Astrocyte (in vitro differentiated cells and primary cell): ENCODE measurements at regions not wholly inside any gene's neighbourhood (a gene's known extent, or its start where the extent isn't known, plus 50 kb on each side); places are given as distances from the start of the nearest gene placed in this dataset.
A peak's percentile ranks its signal among the peaks of the same experiment; 100 is the strongest.

Experiments used
- DNase-seq: peaks from one replicate; pipeline ENCODE4 v3.0.0-alpha.2; 2010; ENCODE audit warnings: low read depth
- FAIRE-seq: peaks from 2 replicates; lab custom pipeline; 2011; peaks lifted over from hg19 to GRCh38; lab: Jason Lieb, UNC
- H2AFZ ChIP-seq: 2 replicates; pipeline ENCODE4 v1.6.0; 2012; ENCODE audit warnings: low read depth, low read length, inconsistent platforms
- H3K27ac ChIP-seq: 2 replicates; pipeline ENCODE4 v1.5.1; 2011; ENCODE audit warnings: low read depth, low read length, inconsistent platforms
- H3K27me3 ChIP-seq: 2 replicates; pipeline ENCODE4 v1.6.0; 2011; ENCODE audit warnings: low read length, inconsistent platforms; ENCODE audit not compliant: insufficient read depth
- H3K36me3 ChIP-seq: 2 replicates; pipeline ENCODE4 v1.5.1; 2011; ENCODE audit warnings: low read length, inconsistent platforms; ENCODE audit not compliant: insufficient read depth
- H3K4me1 ChIP-seq: 2 replicates; pipeline ENCODE4 v1.5.1; 2011; ENCODE audit warnings: low read length, inconsistent platforms; ENCODE audit not compliant: insufficient read depth
- H3K4me2 ChIP-seq: 2 replicates; pipeline ENCODE4 v1.6.0; 2012; ENCODE audit warnings: low read length, inconsistent platforms
- H3K4me3 ChIP-seq: 2 replicates; pipeline ENCODE4 v1.5.1; 2011; ENCODE audit warnings: low read depth, mild to moderate bottlenecking, low read length, inconsistent platforms; ENCODE audit not compliant: insufficient read depth
- H3K79me2 ChIP-seq: 2 replicates; pipeline ENCODE4 v1.6.0; 2012; ENCODE audit warnings: mild to moderate bottlenecking, low read length, inconsistent platforms; ENCODE audit not compliant: insufficient read depth
- H3K9ac ChIP-seq: 2 replicates; pipeline ENCODE4 v1.6.0; 2012; ENCODE audit warnings: mild to moderate bottlenecking, low read length, inconsistent platforms
- H3K9me3 ChIP-seq: 2 replicates; pipeline ENCODE4 v1.5.1; 2012; ENCODE audit warnings: low read depth, mild to moderate bottlenecking, low read length, inconsistent platforms; ENCODE audit not compliant: insufficient read depth
- H4K20me1 ChIP-seq: 2 replicates; pipeline ENCODE4 v1.6.0; 2012; ENCODE audit warnings: low read length, inconsistent platforms; ENCODE audit not compliant: insufficient read depth
- H3K27ac Mint-ChIP-seq: one replicate; pipeline ENCODE4 v1.8.0; 2021; ENCODE audit warnings: mild to moderate bottlenecking, mixed read lengths; ENCODE audit not compliant: unreplicated experiment
- H3K27me3 Mint-ChIP-seq: one replicate; pipeline ENCODE4 v1.8.0; 2021; ENCODE audit warnings: low read depth, mixed read lengths; ENCODE audit not compliant: unreplicated experiment
- H3K36me3 Mint-ChIP-seq: one replicate; pipeline ENCODE4 v1.8.0; 2021; ENCODE audit warnings: low read depth, mixed read lengths; ENCODE audit not compliant: unreplicated experiment
- H3K4me1 Mint-ChIP-seq: one replicate; pipeline ENCODE4 v1.8.0; 2021; ENCODE audit warnings: low read depth, mixed read lengths; ENCODE audit not compliant: unreplicated experiment
- H3K4me3 Mint-ChIP-seq: one replicate; pipeline ENCODE4 v1.8.0; 2021; ENCODE audit warnings: mild to moderate bottlenecking, moderate library complexity, mixed read lengths; ENCODE audit not compliant: unreplicated experiment
- H3K9me3 Mint-ChIP-seq: one replicate; pipeline ENCODE4 v1.8.0; 2021; ENCODE audit warnings: mild to moderate bottlenecking, mixed read lengths; ENCODE audit not compliant: unreplicated experiment
- EZH2 ChIP-seq: IDR thresholded peaks from 2 replicates; pipeline ENCODE4 v1.6.1; 2012; ENCODE audit warnings: mild to moderate bottlenecking, low read length, inconsistent platforms; ENCODE audit not compliant: insufficient read depth
- TF ChIP-seq, protein P1 (sequence below): IDR thresholded peaks from 2 replicates; pipeline ENCODE4 v1.5.1; 2011; ENCODE audit warnings: low read depth, mild to moderate bottlenecking, inconsistent platforms, low read length, moderate library complexity; ENCODE audit not compliant: insufficient read depth

- H3K36me3 Mint-ChIP-seq = peaks cover 3% of the 10 kb centered on the region
- no peaks in the 10 kb centered on the region for H3K36me3 ChIP-seq
- TF ChIP-seq, protein P1, sequence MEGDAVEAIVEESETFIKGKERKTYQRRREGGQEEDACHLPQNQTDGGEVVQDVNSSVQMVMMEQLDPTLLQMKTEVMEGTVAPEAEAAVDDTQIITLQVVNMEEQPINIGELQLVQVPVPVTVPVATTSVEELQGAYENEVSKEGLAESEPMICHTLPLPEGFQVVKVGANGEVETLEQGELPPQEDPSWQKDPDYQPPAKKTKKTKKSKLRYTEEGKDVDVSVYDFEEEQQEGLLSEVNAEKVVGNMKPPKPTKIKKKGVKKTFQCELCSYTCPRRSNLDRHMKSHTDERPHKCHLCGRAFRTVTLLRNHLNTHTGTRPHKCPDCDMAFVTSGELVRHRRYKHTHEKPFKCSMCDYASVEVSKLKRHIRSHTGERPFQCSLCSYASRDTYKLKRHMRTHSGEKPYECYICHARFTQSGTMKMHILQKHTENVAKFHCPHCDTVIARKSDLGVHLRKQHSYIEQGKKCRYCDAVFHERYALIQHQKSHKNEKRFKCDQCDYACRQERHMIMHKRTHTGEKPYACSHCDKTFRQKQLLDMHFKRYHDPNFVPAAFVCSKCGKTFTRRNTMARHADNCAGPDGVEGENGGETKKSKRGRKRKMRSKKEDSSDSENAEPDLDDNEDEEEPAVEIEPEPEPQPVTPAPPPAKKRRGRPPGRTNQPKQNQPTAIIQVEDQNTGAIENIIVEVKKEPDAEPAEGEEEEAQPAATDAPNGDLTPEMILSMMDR = no peak
- TF ChIP-seq EZH2 = no peak
- no peak overlapping the region for H3K9ac ChIP-seq
- no peak overlapping the region for H3K4me3 ChIP-seq
- H3K4me2 ChIP-seq = no peak overlapping the region
- H2AFZ ChIP-seq = no peak overlapping the region
- H3K79me2 ChIP-seq = no peaks in the 10 kb centered on the region
- peaks cover 11% of the 10 kb centered on the region for H3K4me1 ChIP-seq
- DNase-seq (peak; percentile 30), FAIRE-seq (no peak)
- no peaks in the 10 kb centered on the region for H3K9me3 ChIP-seq
- no peaks in the 10 kb centered on the region for H3K27me3 ChIP-seq
- H3K27me3 Mint-ChIP-seq = no peaks in the 10 kb centered on the region
- no peaks in the 10 kb centered on the region for H4K20me1 ChIP-seq
- H3K9me3 Mint-ChIP-seq = peaks cover 6% of the 10 kb centered on the region
- no peak overlapping the region for H3K27ac Mint-ChIP-seq
- no peak overlapping the region for H3K27ac ChIP-seq
- H3K4me1 Mint-ChIP-seq = peaks cover 34% of the 10 kb centered on the region
- no peak overlapping the region for H3K4me3 Mint-ChIP-seq
Observed at GRCh38 chr4:149886786-149887490, 71.3 kb upstream of the IQCM start.

DNA sequence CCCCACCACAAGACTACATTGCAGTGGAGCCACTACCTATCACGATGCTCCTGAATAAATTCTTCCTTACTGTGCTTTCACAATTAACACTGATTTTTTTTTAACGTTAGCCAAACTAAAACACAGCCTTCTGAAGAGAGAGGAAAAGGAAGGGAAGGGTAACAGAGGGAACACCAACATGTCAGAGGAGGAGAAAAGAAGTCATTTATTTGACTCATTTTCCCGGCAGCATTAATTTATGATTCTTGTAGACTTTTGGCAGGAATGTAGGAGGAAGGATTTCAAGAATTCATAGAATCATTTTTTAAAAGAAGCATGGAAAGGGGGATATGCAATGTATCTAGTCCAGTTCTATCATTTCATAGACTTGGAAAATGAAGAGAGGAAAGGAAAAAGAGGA lies 74.3 kb upstream of the IQCM start:
- DNase-seq (peak; percentile 53), FAIRE-seq (no peak)
- H3K27me3 ChIP-seq = no peaks in the 10 kb centered on the region
- Mint-ChIP-seq H3K9me3 (peaks cover 8% of the 10 kb centered on the region), H3K27ac (peak overlapping the region; percentile 86), H3K4me1 (peaks cover 30% of the 10 kb centered on the region), H3K36me3 (peaks cover 3% of the 10 kb centered on the region), H3K4me3 (no peak overlapping the region), H3K27me3 (no peaks in the 10 kb centered on the region)
- H3K4me3 ChIP-seq = no peak overlapping the region
- no peaks in the 10 kb centered on the region for H3K79me2 ChIP-seq
- H3K9ac ChIP-seq = no peak overlapping the region
- H3K36me3 ChIP-seq = no peaks in the 10 kb centered on the region
- no peak overlapping the region for H3K27ac ChIP-seq
- no peak overlapping the region for H3K4me2 ChIP-seq
- peaks cover 11% of the 10 kb centered on the region for H3K4me1 ChIP-seq
- H3K9me3 ChIP-seq = no peaks in the 10 kb centered on the region
- H4K20me1 ChIP-seq = no peaks in the 10 kb centered on the region
- no peak for TF ChIP-seq EZH2
- TF ChIP-seq, protein P1 = no peak
- peak overlapping the region; percentile 7 for H2AFZ ChIP-seq

- TF ChIP-seq, protein P1 = no peak
- no peak for TF ChIP-seq EZH2
- peaks cover 26% of the 10 kb centered on the region for H3K4me1 Mint-ChIP-seq
Observed at GRCh38 chr4:149890531-149890930, 74.9 kb upstream of the IQCM start.

More at GRCh38 chr4:149890531-149890930, 74.9 kb upstream of the IQCM start:
- Mint-ChIP-seq H3K36me3 (peaks cover 3% of the 10 kb centered on the region), H3K27me3 (no peaks in the 10 kb centered on the region), H3K4me3 (no peak overlapping the region), H3K27ac (peak overlapping the region; percentile 86), H3K9me3 (peaks cover 8% of the 10 kb centered on the region)
- DNase-seq = no peak
- H2AFZ ChIP-seq = no peak overlapping the region
- no peak overlapping the region for H3K4me2 ChIP-seq
- H3K9me3 ChIP-seq = no peaks in the 10 kb centered on the region
- no peak overlapping the region for H3K27ac ChIP-seq
- peaks cover 11% of the 10 kb centered on the region for H3K4me1 ChIP-seq
- H3K27me3 ChIP-seq = no peaks in the 10 kb centered on the region
- no peaks in the 10 kb centered on the region for H3K79me2 ChIP-seq
- no peak for FAIRE-seq
- H3K9ac ChIP-seq = no peak overlapping the region
- no peaks in the 10 kb centered on the region for H4K20me1 ChIP-seq
- no peak overlapping the region for H3K4me3 ChIP-seq
- H3K36me3 ChIP-seq = no peaks in the 10 kb centered on the region
